PFSK-1 (cell line): ENCODE measurements at regions not wholly inside any gene's neighbourhood (a gene's known extent, or its start where the extent isn't known, plus 50 kb on each side); places are given as distances from the start of the nearest gene placed in this dataset.

Experiments used
- FOXP2 ChIP-seq: optimal IDR thresholded peaks from 2 replicates; pipeline ENCODE3; 2011; ENCODE audit warnings: borderline replicate concordance, control low read depth, inconsistent platforms; ENCODE audit not compliant: insufficient read depth; ENCODE audit errors: extremely low read length, extremely low read depth
- POLR2AphosphoS5 ChIP-seq: IDR thresholded peaks from 2 replicates; pipeline ENCODE4 v1.6.1; 2012; ENCODE audit warnings: low read depth, mild to moderate bottlenecking, control low read depth, low read length, moderate library complexity
- REST ChIP-seq, 2 experiments: IDR thresholded peaks; 2 replicates each; pipeline versions ENCODE4 v1.6.1 to v1.8.0; 2011 to 2012; ENCODE audit warnings: low read depth in 2 of 2, low read length in 2 of 2, control low read depth in 1 of 2, inconsistent platforms in 1 of 2, mild to moderate bottlenecking in 1 of 2, moderate library complexity in 1 of 2; ENCODE audit not compliant: insufficient read depth in 1 of 2
- SIN3A ChIP-seq: IDR thresholded peaks from 2 replicates; pipeline ENCODE4 v1.6.1; 2012; ENCODE audit warnings: mild to moderate bottlenecking, low read length, moderate library complexity, borderline replicate concordance; ENCODE audit not compliant: insufficient read depth
- TAF1 ChIP-seq: IDR thresholded peaks from 2 replicates; pipeline ENCODE4 v1.6.1; 2012; ENCODE audit warnings: low read length, control low read depth, borderline replicate concordance; ENCODE audit not compliant: insufficient read depth

- TF ChIP-seq SIN3A (no peak), TAF1 (no peak), REST (IDR thresholded peaks at IDR 0.05; ENCODE audit: insufficient read depth in 1 of 2, low read depth in 2 of 2, low read length in 2 of 2) (no peak), FOXP2 (no peak), POLR2AphosphoS5 (no peak)
Measured at GRCh38 chr2:9695941-9696340, 65.1 kb upstream of the YWHAQ start.

GRCh38 chr2:9696731-9697130 lies 65.9 kb upstream of the YWHAQ start:
- TF ChIP-seq POLR2AphosphoS5 = no peak
- TF ChIP-seq TAF1 = no peak
- no peak for TF ChIP-seq SIN3A
- TF ChIP-seq FOXP2 = no peak
- TF ChIP-seq REST (IDR thresholded peaks at IDR 0.05; ENCODE audit: insufficient read depth in 1 of 2, low read depth in 2 of 2, low read length in 2 of 2) = no peak

- TF ChIP-seq SIN3A (no peak), POLR2AphosphoS5 (no peak), TAF1 (no peak), FOXP2 (no peak), REST (IDR thresholded peaks at IDR 0.05; ENCODE audit: insufficient read depth in 1 of 2, low read depth in 2 of 2, low read length in 2 of 2) (no peak)
Measured at GRCh38 chr2:9697909-9698308, 67.1 kb upstream of the YWHAQ start.

DNA sequence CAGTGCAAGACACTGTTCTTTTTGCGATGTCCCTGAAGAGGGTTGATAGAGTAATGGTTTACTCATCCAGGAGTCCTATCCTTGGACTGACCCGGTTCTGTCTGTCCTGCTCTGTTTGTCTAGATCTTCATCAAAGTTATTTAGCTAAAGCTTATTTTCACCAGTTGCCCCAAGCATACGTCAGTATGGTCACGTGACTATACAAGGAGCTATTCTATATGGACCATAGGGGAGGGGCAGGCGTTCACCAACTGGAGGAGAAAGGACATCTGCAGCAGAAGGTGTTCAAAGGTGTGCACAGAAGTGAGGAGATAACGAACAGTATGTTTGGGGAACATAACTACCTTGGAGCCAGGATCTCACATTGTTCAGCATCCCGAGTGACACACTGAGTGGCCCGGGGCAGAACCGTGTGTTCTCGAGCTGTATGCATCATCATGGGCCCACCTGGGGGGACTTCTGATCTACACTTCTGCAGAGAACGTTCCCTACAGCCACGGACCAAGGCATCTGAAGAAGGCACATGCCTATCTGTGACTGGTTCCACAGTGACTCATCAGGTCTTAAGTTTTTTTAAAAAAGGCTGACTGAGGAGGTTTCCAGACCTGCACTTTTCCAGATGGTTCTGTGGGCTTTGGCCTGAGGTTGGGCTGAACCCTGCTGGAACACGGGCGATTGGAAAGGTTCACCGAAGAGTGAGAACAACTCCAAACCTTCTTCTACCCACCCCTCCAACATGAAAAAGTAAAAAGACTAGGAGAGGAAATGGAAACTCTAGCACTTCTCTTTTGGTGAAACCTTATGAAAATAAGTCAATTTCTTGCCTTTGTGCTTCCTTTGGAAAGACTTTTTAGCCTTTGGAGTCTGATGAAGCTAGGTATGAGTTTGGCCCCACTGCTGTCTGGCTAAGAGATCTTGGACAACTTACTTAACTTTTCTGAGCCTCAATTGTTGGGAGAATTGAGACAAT lies 68.6 kb upstream of the YWHAQ start:
- no peak for TF ChIP-seq TAF1
- no peak for TF ChIP-seq REST (IDR thresholded peaks at IDR 0.05; ENCODE audit: insufficient read depth in 1 of 2, low read depth in 2 of 2, low read length in 2 of 2)
- no peak for TF ChIP-seq FOXP2
- no peak for TF ChIP-seq SIN3A
- no peak for TF ChIP-seq POLR2AphosphoS5
